ENCODE measurements at regions not wholly inside any gene's neighbourhood (a gene's known extent, or its start where the extent isn't known, plus 50 kb on each side); places are given as distances from the start of the nearest gene placed in this dataset.

GRCh38 chr3:24917908-24918307, 423.3 kb upstream of the THRB start:
- H3K27ac ChIP-seq (ENCODE audit: low read depth, low read length): no peak overlapping the region
- CTCF ChIA-PET: no interaction called here
- no peaks in the 10 kb centered on the region for H3K9me3 ChIP-seq (ENCODE audit: control insufficient read depth, insufficient read depth, low read length)
- DNase-seq (ENCODE audit: low read depth, low spot score): no peak
- POLR2A ChIA-PET: no interaction called here
- H3K4me3 ChIP-seq (ENCODE audit: low read depth, low read length): no peak overlapping the region
- H3K27me3 ChIP-seq (ENCODE audit: control insufficient read depth, insufficient read depth, low read length): no peaks in the 10 kb centered on the region
- TF ChIP-seq, protein P1, sequence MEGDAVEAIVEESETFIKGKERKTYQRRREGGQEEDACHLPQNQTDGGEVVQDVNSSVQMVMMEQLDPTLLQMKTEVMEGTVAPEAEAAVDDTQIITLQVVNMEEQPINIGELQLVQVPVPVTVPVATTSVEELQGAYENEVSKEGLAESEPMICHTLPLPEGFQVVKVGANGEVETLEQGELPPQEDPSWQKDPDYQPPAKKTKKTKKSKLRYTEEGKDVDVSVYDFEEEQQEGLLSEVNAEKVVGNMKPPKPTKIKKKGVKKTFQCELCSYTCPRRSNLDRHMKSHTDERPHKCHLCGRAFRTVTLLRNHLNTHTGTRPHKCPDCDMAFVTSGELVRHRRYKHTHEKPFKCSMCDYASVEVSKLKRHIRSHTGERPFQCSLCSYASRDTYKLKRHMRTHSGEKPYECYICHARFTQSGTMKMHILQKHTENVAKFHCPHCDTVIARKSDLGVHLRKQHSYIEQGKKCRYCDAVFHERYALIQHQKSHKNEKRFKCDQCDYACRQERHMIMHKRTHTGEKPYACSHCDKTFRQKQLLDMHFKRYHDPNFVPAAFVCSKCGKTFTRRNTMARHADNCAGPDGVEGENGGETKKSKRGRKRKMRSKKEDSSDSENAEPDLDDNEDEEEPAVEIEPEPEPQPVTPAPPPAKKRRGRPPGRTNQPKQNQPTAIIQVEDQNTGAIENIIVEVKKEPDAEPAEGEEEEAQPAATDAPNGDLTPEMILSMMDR (IDR thresholded peaks at IDR 0.05; ENCODE audit: low read depth, low read length): no peak

- no peak for DNase-seq (ENCODE audit: low read depth, low spot score)
- Histone ChIP-seq H3K27me3 (ENCODE audit: control insufficient read depth, insufficient read depth, low read length) (no peaks in the 10 kb centered on the region), H3K4me3 (ENCODE audit: low read depth, low read length) (no peak overlapping the region), H3K27ac (ENCODE audit: low read depth, low read length) (no peak overlapping the region), H3K9me3 (ENCODE audit: control insufficient read depth, insufficient read depth, low read length) (no peaks in the 10 kb centered on the region)
- TF ChIP-seq, protein P1 (IDR thresholded peaks at IDR 0.05; ENCODE audit: low read depth, low read length): no peak
- CTCF ChIA-PET: no interaction called here
- POLR2A ChIA-PET: no interaction called here
These were observed 428.9 kb upstream of the THRB start for GRCh38 chr3:24923570-24923969.

DNA sequence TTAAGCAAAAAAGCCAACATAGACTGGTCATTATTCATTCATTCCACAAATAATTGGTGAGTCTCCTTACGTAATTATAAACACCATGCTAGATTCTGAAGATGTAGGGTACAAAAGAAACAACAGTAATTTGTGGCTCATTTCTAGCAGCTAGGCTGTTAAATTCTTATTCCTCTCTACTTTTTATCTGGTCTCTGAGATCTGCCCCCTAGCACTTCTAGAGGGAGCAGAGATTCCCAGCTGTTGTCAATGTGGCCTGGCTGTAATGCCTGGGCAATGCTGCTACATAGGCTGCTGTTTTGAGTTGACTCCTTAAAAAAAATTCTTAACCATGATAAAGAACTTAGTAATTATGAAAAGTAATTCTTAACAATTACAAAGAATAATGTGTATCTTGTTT, 434.9 kb upstream of the THRB start:
- no peaks in the 10 kb centered on the region for H3K27me3 ChIP-seq (ENCODE audit: control insufficient read depth, insufficient read depth, low read length)
- no peaks in the 10 kb centered on the region for H3K9me3 ChIP-seq (ENCODE audit: control insufficient read depth, insufficient read depth, low read length)
- no peak overlapping the region for H3K4me3 ChIP-seq (ENCODE audit: low read depth, low read length)
- no peak overlapping the region for H3K27ac ChIP-seq (ENCODE audit: low read depth, low read length)
- TF ChIP-seq, protein P1 (IDR thresholded peaks at IDR 0.05; ENCODE audit: low read depth, low read length): no peak
- DNase-seq (ENCODE audit: low read depth, low spot score): no peak
- ChIA-PET POLR2A (no interaction called here), CTCF (no interaction called here)

- POLR2A ChIA-PET: no interaction called here
- no peak overlapping the region for H3K4me3 ChIP-seq (ENCODE audit: low read depth, low read length)
- CTCF ChIA-PET: no interaction called here
These were observed 438.8 kb upstream of the THRB start for GRCh38 chr3:24933401-24933800.

GRCh38 chr3:24936574-24936973, 441.9 kb upstream of the THRB start:
- H3K27me3 ChIP-seq (ENCODE audit: control insufficient read depth, insufficient read depth, low read length): no peaks in the 10 kb centered on the region
- ChIA-PET CTCF (no interaction called here), POLR2A (no interaction called here)
- no peaks in the 10 kb centered on the region for H3K9me3 ChIP-seq (ENCODE audit: control insufficient read depth, insufficient read depth, low read length)
- H3K4me3 ChIP-seq (ENCODE audit: low read depth, low read length): no peak overlapping the region
- TF ChIP-seq, protein P1 (IDR thresholded peaks at IDR 0.05; ENCODE audit: low read depth, low read length): no peak
- no peak overlapping the region for H3K27ac ChIP-seq (ENCODE audit: low read depth, low read length)
- DNase-seq (ENCODE audit: low read depth, low spot score): no peak

More at GRCh38 chr3:24933401-24933800, 438.8 kb upstream of the THRB start:
- Histone ChIP-seq H3K9me3 (ENCODE audit: control insufficient read depth, insufficient read depth, low read length) (no peaks in the 10 kb centered on the region), H3K27ac (ENCODE audit: low read depth, low read length) (no peak overlapping the region), H3K27me3 (ENCODE audit: control insufficient read depth, insufficient read depth, low read length) (no peaks in the 10 kb centered on the region)
- TF ChIP-seq, protein P1 (IDR thresholded peaks at IDR 0.05; ENCODE audit: low read depth, low read length): no peak
- no peak for DNase-seq (ENCODE audit: low read depth, low spot score)
